SK-N-SH treated with all-trans-retinoic acid at 6 μM for 48 hours (cell line): ENCODE measurements at regions not wholly inside any gene's neighbourhood (a gene's known extent, or its start where the extent isn't known, plus 50 kb on each side); places are given as distances from the start of the nearest gene placed in this dataset.
"Not testable (repeated sequence)": the region's sequence is repeated elsewhere in the genome, so short reads cannot be mapped to it uniquely, and the experiment has no call there.

ENCODE experiments used
- ATAC-seq: fragments of 200-7000 bp; cut with Tn5 transposase; 3 replicates; pipeline ENCODE4 v1.9.1; 2020; ENCODE audit warnings: mild to moderate bottlenecking, moderate library complexity
- ARNTL ChIP-seq: fragments of 450-650 bp; formaldehyde crosslinking; IDR thresholded peaks from 2 replicates; pipeline ENCODE4 v1.5.0; 2020; ENCODE audit warnings: low read depth, mild to moderate bottlenecking, moderate library complexity, borderline replicate concordance
- BACH2 ChIP-seq: fragments of 250-450 bp; sonication (Bioruptor Pico); IDR thresholded peaks from 2 replicates; pipeline ENCODE4 v1.9.0; 2021; ENCODE audit warnings: mild to moderate bottlenecking, borderline replicate concordance
- ESRRG ChIP-seq: fragments of 250-450 bp; sonication (Bioruptor Pico); IDR thresholded peaks from 2 replicates; pipeline ENCODE4 v1.6.1; 2021; ENCODE audit warnings: mild to moderate bottlenecking
- GLIS3 ChIP-seq: fragments of 250-450 bp; sonication (Bioruptor Pico); IDR thresholded peaks from 2 replicates; pipeline ENCODE4 v1.5.0; 2020; ENCODE audit warnings: mild to moderate bottlenecking, moderate library complexity
- ISL1 ChIP-seq: fragments of 250-450 bp; sonication (Bioruptor Pico); IDR thresholded peaks from 2 replicates; pipeline ENCODE4 v2.1.2; 2022; ENCODE audit warnings: mild to moderate bottlenecking, moderate library complexity
- OSR1 ChIP-seq: fragments of 250-450 bp; sonication (Bioruptor Pico); IDR thresholded peaks from 2 replicates; pipeline ENCODE4 v1.8.0; 2022; ENCODE audit warnings: moderate library complexity, mild to moderate bottlenecking, inconsistent platforms
- PPARA ChIP-seq: fragments of 250-450 bp; sonication (Bioruptor Pico); IDR thresholded peaks from 2 replicates; pipeline ENCODE4 v1.5.0; 2020; ENCODE audit warnings: mild to moderate bottlenecking, borderline replicate concordance
- RARB ChIP-seq: fragments of 250-450 bp; sonication (Bioruptor Pico); IDR thresholded peaks from 2 replicates; pipeline ENCODE4 v1.8.0; 2021; ENCODE audit warnings: mild to moderate bottlenecking, moderate library complexity
- SNAI2 ChIP-seq: fragments of 250-450 bp; sonication (Bioruptor Pico); IDR thresholded peaks from 2 replicates; pipeline ENCODE4 v1.5.0; 2020; ENCODE audit warnings: mild to moderate bottlenecking, moderate library complexity
- TOX ChIP-seq: fragments of 250-450 bp; sonication (Bioruptor Pico); IDR thresholded peaks from 2 replicates; pipeline ENCODE4 v1.8.0; 2021; ENCODE audit warnings: mild to moderate bottlenecking, moderate library complexity, borderline replicate concordance
- ZC3H10 ChIP-seq: fragments of 250-450 bp; sonication (Bioruptor Pico); IDR thresholded peaks from 2 replicates; pipeline ENCODE4 v1.5.1; 2021; ENCODE audit warnings: mild to moderate bottlenecking, moderate library complexity
- ZFP3 ChIP-seq: fragments of 250-450 bp; sonication (Bioruptor Pico); IDR thresholded peaks from 2 replicates; pipeline ENCODE4 v1.5.0; 2020; ENCODE audit warnings: mild to moderate bottlenecking, moderate library complexity
- ZFP30 ChIP-seq: fragments of 450-650 bp; formaldehyde crosslinking; IDR thresholded peaks from 2 replicates; pipeline ENCODE4 v1.5.0; 2022; ENCODE audit warnings: mild to moderate bottlenecking, moderate library complexity
- ZNF70 ChIP-seq: fragments of 450-650 bp; formaldehyde crosslinking; IDR thresholded peaks from 2 replicates; pipeline ENCODE4 v1.5.0; 2020; ENCODE audit warnings: mild to moderate bottlenecking, moderate library complexity
- ZNF8 ChIP-seq: fragments of 450-650 bp; formaldehyde crosslinking; IDR thresholded peaks from 2 replicates; pipeline ENCODE4 v1.5.0; 2020; ENCODE audit warnings: mild to moderate bottlenecking, moderate library complexity
- TF ChIP-seq, protein P1 (sequence below): fragments of 250-450 bp; sonication (Bioruptor Pico); IDR thresholded peaks from 2 replicates; pipeline ENCODE4 v1.5.1; 2020; ENCODE audit warnings: low read depth, mild to moderate bottlenecking, moderate library complexity
- TF ChIP-seq, protein P2 (sequence below): fragments of 250-450 bp; sonication (Bioruptor Pico); IDR thresholded peaks from 2 replicates; pipeline ENCODE4 v1.5.1; 2021; ENCODE audit warnings: mild to moderate bottlenecking, moderate library complexity
- TF ChIP-seq, protein P3 (sequence below): fragments of 250-450 bp; sonication (Bioruptor Pico); IDR thresholded peaks from 2 replicates; pipeline ENCODE4 v1.8.0; 2021; ENCODE audit warnings: low read depth, mild to moderate bottlenecking, moderate library complexity, borderline replicate concordance
- TF ChIP-seq, protein P4 (sequence below): fragments of 250-450 bp; sonication (Bioruptor Pico); IDR thresholded peaks from 2 replicates; pipeline ENCODE4 v1.5.0; 2020; ENCODE audit warnings: mild to moderate bottlenecking, moderate library complexity

DNA sequence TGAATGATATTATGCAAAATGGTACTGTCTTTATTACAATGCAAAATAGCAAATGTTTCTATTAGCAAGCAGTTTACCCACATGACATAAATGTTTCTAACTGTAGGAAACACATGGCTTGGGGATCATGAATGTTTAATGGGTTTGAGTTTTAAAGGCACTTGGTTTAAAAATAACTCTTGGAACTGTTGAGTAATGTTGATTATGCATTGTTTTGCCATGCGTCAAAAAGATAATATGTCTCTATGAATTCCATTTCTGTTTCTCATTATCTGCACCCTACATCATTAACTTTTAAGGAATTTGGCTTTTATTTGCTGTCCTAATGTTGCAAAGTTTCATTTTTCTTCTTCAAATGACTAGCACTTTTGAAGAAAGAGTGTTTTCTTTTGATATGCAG lies 1355.5 kb downstream of the SUCLG1 start:
- TF ChIP-seq ZNF70 (CRISPR knock-in tag) (no peak), ZFP30 (CRISPR knock-in tag) (no peak), ARNTL (no peak), RARB (CRISPR knock-in tag) (no peak), ISL1 (no peak), TOX (CRISPR knock-in tag) (no peak), ZNF8 (CRISPR knock-in tag) (no peak), ZFP3 (no peak), BACH2 (CRISPR knock-in tag) (no peak), GLIS3 (no peak), ESRRG (CRISPR knock-in tag) (no peak), PPARA (CRISPR knock-in tag) (no peak)
- TF ChIP-seq, protein P1, sequence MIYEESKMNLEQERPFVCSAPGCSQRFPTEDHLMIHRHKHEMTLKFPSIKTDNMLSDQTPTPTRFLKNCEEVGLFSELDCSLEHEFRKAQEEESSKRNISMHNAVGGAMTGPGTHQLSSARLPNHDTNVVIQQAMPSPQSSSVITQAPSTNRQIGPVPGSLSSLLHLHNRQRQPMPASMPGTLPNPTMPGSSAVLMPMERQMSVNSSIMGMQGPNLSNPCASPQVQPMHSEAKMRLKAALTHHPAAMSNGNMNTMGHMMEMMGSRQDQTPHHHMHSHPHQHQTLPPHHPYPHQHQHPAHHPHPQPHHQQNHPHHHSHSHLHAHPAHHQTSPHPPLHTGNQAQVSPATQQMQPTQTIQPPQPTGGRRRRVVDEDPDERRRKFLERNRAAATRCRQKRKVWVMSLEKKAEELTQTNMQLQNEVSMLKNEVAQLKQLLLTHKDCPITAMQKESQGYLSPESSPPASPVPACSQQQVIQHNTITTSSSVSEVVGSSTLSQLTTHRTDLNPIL (CRISPR knock-in tag) = no peak
- TF ChIP-seq, protein P2, sequence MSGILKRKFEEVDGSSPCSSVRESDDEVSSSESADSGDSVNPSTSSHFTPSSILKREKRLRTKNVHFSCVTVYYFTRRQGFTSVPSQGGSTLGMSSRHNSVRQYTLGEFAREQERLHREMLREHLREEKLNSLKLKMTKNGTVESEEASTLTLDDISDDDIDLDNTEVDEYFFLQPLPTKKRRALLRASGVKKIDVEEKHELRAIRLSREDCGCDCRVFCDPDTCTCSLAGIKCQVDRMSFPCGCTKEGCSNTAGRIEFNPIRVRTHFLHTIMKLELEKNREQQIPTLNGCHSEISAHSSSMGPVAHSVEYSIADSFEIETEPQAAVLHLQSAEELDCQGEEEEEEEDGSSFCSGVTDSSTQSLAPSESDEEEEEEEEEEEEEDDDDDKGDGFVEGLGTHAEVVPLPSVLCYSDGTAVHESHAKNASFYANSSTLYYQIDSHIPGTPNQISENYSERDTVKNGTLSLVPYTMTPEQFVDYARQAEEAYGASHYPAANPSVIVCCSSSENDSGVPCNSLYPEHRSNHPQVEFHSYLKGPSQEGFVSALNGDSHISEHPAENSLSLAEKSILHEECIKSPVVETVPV (CRISPR knock-in tag) = no peak
- TF ChIP-seq, protein P3, sequence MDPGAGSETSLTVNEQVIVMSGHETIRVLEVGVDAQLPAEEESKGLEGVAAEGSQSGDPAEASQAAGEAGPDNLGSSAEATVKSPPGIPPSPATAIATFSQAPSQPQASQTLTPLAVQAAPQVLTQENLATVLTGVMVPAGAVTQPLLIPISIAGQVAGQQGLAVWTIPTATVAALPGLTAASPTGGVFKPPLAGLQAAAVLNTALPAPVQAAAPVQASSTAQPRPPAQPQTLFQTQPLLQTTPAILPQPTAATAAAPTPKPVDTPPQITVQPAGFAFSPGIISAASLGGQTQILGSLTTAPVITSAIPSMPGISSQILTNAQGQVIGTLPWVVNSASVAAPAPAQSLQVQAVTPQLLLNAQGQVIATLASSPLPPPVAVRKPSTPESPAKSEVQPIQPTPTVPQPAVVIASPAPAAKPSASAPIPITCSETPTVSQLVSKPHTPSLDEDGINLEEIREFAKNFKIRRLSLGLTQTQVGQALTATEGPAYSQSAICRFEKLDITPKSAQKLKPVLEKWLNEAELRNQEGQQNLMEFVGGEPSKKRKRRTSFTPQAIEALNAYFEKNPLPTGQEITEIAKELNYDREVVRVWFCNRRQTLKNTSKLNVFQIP (CRISPR knock-in tag) = no peak
- TF ChIP-seq, protein P4, sequence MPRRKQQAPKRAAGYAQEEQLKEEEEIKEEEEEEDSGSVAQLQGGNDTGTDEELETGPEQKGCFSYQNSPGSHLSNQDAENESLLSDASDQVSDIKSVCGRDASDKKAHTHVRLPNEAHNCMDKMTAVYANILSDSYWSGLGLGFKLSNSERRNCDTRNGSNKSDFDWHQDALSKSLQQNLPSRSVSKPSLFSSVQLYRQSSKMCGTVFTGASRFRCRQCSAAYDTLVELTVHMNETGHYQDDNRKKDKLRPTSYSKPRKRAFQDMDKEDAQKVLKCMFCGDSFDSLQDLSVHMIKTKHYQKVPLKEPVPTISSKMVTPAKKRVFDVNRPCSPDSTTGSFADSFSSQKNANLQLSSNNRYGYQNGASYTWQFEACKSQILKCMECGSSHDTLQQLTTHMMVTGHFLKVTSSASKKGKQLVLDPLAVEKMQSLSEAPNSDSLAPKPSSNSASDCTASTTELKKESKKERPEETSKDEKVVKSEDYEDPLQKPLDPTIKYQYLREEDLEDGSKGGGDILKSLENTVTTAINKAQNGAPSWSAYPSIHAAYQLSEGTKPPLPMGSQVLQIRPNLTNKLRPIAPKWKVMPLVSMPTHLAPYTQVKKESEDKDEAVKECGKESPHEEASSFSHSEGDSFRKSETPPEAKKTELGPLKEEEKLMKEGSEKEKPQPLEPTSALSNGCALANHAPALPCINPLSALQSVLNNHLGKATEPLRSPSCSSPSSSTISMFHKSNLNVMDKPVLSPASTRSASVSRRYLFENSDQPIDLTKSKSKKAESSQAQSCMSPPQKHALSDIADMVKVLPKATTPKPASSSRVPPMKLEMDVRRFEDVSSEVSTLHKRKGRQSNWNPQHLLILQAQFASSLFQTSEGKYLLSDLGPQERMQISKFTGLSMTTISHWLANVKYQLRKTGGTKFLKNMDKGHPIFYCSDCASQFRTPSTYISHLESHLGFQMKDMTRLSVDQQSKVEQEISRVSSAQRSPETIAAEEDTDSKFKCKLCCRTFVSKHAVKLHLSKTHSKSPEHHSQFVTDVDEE (CRISPR knock-in tag) = no peak
- TF ChIP-seq, all 23 proteins: peak for 0
- ATAC-seq = no peak

DNA sequence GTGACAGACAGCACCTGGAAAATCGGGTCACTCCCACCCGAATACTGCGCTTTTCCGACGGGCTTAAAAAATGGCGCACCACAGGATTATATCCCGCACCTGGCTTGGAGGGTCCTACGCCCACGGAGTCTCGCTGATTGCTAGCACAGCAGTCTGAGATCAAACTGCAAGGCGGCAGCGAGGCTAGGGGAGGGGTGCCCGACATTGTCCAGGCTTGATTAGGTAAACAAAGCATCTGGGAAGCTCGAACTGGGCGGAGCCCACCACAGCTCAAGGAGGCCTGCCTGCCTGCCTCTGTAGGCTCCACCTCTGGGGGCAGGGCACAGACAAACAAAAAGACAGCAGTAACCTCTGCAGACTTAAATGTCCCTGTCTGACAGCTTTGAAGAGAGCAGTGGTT lies 1370.0 kb downstream of the SUCLG1 start:
- not testable (repeated sequence) for ATAC-seq

DNA sequence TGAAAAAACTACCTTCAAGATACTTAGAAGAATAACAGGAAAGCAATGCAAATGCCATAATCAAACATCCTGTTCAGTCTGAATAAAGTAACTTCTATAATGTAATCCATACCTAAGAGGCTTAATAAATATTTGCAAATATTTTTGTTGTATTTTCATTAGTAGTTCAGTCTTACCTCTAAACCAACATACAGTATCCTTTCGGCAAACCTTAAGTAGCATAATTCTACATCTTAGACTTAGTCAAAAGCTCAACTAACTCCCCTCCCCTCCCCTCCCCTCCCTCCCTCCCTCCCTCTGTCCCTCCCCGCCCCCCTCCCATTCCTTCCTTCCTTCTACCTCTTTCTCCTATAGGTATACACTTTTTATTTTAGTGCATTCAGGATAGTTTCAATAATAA lies 1373.2 kb downstream of the SUCLG1 start:
- no peak for ATAC-seq
- TF ChIP-seq PPARA (CRISPR knock-in tag) (no peak), ZNF8 (CRISPR knock-in tag) (no peak), BACH2 (CRISPR knock-in tag) (no peak), ZFP3 (no peak), TOX (CRISPR knock-in tag) (no peak), ZC3H10 (CRISPR knock-in tag) (no peak), SNAI2 (CRISPR knock-in tag) (no peak), OSR1 (no peak), ARNTL (no peak), ZNF70 (CRISPR knock-in tag) (no peak), ESRRG (CRISPR knock-in tag) (no peak), RARB (CRISPR knock-in tag) (no peak)
- TF ChIP-seq, protein P1 (CRISPR knock-in tag) = no peak
- TF ChIP-seq, protein P2 (CRISPR knock-in tag) = no peak
- TF ChIP-seq, protein P4 (CRISPR knock-in tag) = no peak
- TF ChIP-seq, protein P3 (CRISPR knock-in tag) = no peak
